Ishikawa (cell line): ENCODE measurements at regions not wholly inside any gene's neighbourhood (a gene's known extent, or its start where the extent isn't known, plus 50 kb on each side); places are given as distances from the start of the nearest gene placed in this dataset.

ENCODE experiments used
- CEBPB ChIP-seq: IDR thresholded peaks from 2 replicates; pipeline ENCODE4 v1.6.1; 2012
- CREB1 ChIP-seq: IDR thresholded peaks from 2 replicates; pipeline ENCODE4 v1.6.1; 2012; ENCODE audit warnings: low read depth
- EGR1 ChIP-seq: IDR thresholded peaks from 2 replicates; pipeline ENCODE4 v1.6.1; 2012
- EP300 ChIP-seq: IDR thresholded peaks from 2 replicates; pipeline ENCODE4 v1.6.1; 2012; ENCODE audit warnings: borderline replicate concordance
- MAX ChIP-seq: IDR thresholded peaks from 2 replicates; pipeline ENCODE4 v1.6.1; 2012
- NFIC ChIP-seq: IDR thresholded peaks from 2 replicates; pipeline ENCODE4 v1.6.1; 2012
- RAD21 ChIP-seq: IDR thresholded peaks from 2 replicates; pipeline ENCODE4 v1.6.1; 2012; ENCODE audit warnings: low read depth
- TAF1 ChIP-seq: IDR thresholded peaks from 2 replicates; pipeline ENCODE4 v1.6.1; 2012; ENCODE audit warnings: low read depth, mild to moderate bottlenecking
- TCF12 ChIP-seq: IDR thresholded peaks from 2 replicates; pipeline ENCODE4 v1.6.1; 2012; ENCODE audit warnings: low read depth
- TEAD4 ChIP-seq: IDR thresholded peaks from 2 replicates; pipeline ENCODE4 v1.6.1; 2012
- YY1 ChIP-seq: IDR thresholded peaks from 2 replicates; pipeline ENCODE4 v1.6.1; 2012; ENCODE audit warnings: low read depth
- ZBTB7A ChIP-seq: IDR thresholded peaks from 2 replicates; pipeline ENCODE4 v1.6.1; 2012; ENCODE audit warnings: low read depth
- TF ChIP-seq, protein P1 (sequence below): IDR thresholded peaks from 2 replicates; pipeline ENCODE4 v1.6.1; 2012; ENCODE audit warnings: low read depth, mild to moderate bottlenecking
- TF ChIP-seq, protein P2 (sequence below): IDR thresholded peaks from 2 replicates; pipeline ENCODE4 v1.6.1; 2012

DNA sequence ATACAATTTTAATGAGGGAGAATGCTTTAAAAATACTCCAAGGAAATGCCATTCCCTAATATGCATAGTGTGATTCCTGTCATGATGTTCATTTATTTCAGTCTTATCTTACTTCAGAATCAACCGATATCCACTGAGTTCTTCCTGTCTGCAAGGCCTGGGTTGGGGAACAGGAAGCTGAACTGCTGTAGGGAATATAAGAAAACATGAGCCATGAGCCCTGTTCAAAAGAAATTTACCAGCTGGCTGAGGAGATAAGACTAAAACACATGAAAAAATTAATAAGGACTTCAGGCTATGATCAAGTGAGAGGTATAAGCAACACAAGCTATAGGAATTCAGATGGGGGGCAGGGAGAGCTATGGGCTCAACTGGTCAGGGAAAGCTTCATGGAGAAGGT, 184.7 kb downstream of the PLPP4 start:
- no peak for TF ChIP-seq YY1
- no peak for TF ChIP-seq CEBPB
- TF ChIP-seq CREB1 = no peak
- no peak for TF ChIP-seq MAX
- TF ChIP-seq EP300 = no peak
- no peak for TF ChIP-seq NFIC
- no peak for TF ChIP-seq TEAD4
- TF ChIP-seq, protein P1, sequence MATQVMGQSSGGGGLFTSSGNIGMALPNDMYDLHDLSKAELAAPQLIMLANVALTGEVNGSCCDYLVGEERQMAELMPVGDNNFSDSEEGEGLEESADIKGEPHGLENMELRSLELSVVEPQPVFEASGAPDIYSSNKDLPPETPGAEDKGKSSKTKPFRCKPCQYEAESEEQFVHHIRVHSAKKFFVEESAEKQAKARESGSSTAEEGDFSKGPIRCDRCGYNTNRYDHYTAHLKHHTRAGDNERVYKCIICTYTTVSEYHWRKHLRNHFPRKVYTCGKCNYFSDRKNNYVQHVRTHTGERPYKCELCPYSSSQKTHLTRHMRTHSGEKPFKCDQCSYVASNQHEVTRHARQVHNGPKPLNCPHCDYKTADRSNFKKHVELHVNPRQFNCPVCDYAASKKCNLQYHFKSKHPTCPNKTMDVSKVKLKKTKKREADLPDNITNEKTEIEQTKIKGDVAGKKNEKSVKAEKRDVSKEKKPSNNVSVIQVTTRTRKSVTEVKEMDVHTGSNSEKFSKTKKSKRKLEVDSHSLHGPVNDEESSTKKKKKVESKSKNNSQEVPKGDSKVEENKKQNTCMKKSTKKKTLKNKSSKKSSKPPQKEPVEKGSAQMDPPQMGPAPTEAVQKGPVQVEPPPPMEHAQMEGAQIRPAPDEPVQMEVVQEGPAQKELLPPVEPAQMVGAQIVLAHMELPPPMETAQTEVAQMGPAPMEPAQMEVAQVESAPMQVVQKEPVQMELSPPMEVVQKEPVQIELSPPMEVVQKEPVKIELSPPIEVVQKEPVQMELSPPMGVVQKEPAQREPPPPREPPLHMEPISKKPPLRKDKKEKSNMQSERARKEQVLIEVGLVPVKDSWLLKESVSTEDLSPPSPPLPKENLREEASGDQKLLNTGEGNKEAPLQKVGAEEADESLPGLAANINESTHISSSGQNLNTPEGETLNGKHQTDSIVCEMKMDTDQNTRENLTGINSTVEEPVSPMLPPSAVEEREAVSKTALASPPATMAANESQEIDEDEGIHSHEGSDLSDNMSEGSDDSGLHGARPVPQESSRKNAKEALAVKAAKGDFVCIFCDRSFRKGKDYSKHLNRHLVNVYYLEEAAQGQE = no peak
- TF ChIP-seq RAD21 = no peak
- TF ChIP-seq TAF1 = no peak
- TF ChIP-seq, protein P2, sequence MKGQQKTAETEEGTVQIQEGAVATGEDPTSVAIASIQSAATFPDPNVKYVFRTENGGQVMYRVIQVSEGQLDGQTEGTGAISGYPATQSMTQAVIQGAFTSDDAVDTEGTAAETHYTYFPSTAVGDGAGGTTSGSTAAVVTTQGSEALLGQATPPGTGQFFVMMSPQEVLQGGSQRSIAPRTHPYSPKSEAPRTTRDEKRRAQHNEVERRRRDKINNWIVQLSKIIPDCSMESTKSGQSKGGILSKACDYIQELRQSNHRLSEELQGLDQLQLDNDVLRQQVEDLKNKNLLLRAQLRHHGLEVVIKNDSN = no peak
- TF ChIP-seq TCF12 = no peak
- TF ChIP-seq EGR1 = no peak
- TF ChIP-seq ZBTB7A = no peak
